Right cardiac atrium (tissue), 5 donors: ENCODE measurements at regions not wholly inside any gene's neighbourhood (a gene's known extent, or its start where the extent isn't known, plus 50 kb on each side); places are given as distances from the start of the nearest gene placed in this dataset.

ENCODE experiments used
- ATAC-seq, 2 donors: fragments of 200-7000 bp; cut with Tn5 transposase; one replicate each; pipeline versions ENCODE4 v1.8.0 to v1.9.1; 2020; ENCODE audit warnings: moderate library complexity in 2 of 2, mild to moderate bottlenecking in 1 of 2
- DNase-seq, 3 donors: peaks; one replicate each; pipeline ENCODE4 v3.0.0-alpha.2; 2020
- H3K27ac ChIP-seq: one replicate; pipeline ENCODE4 v1.5.1; 2013; ENCODE audit warnings: mild to moderate bottlenecking, low read length, control low read depth, moderate library complexity
- H3K27me3 ChIP-seq: one replicate; pipeline ENCODE4 v1.6.1; 2013; ENCODE audit not compliant: control insufficient read depth, insufficient read depth
- H3K4me1 ChIP-seq: one replicate; pipeline ENCODE4 v1.6.1; 2013; ENCODE audit warnings: low read length; ENCODE audit not compliant: control insufficient read depth, insufficient read depth
- H3K4me3 ChIP-seq: one replicate; pipeline ENCODE4 v1.5.1; 2013; ENCODE audit warnings: low read length, control low read depth
- H3K9me3 ChIP-seq: one replicate; pipeline ENCODE4 v1.6.1; 2013; ENCODE audit warnings: low read length; ENCODE audit not compliant: control insufficient read depth
- WGBS: extraction: QIAGEN DNeasy Blood & Tissue Kit; methylation state at CpG from one replicate; pipeline ENCODE4 v1.1.7; 2013; 5-methylcytosine and 5-hydroxymethylcytosine counted together
- intact Hi-C, 4 donors: fragments of 100-400 bp; cut with DNase I; formaldehyde crosslinking; loops; one replicate each; pipeline versions ENCODE4 v1.11.0 to v1.14.0; 2022 to 2023
- donor health status: healthy with polysubstance abuse.
- donor health status: DM: no; HTN: yes; CAD: no.
- donor health status: DM: no; HTN: no; CAD: no.
- donor health status: DM: no; HTN: yes; CAD: no; lungs with severe emphysema.
- donor health status: DM: yes; HTN: yes; CAD: no.

DNA sequence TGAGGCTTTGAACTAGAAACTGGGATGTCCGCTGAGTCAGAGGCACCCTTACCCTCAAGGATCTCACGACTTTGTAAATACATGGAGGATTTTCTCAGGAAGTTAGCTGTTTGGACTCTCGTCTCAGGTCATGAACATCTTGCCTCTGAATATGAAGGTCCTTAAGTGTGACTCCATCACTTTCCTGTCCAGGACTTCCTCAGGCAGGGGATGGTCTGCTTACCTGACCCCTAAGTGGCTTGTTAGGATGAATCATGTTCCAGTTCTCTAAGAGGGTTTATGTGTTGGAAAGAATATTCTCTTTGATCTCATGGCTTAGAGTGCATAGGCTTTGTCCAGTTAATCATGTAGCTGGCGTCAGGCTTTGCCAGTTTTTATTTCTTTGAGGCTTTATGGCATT, 511.7 kb upstream of the KLF4 start:
- intact Hi-C loops: no loop called here
- no peak for ATAC-seq
- Histone ChIP-seq H3K27me3 (no peaks in the 10 kb centered on the region), H3K9me3 (no peaks in the 10 kb centered on the region), H3K4me3 (no peak overlapping the region), H3K27ac (no peak overlapping the region), H3K4me1 (peaks cover 2% of the 10 kb centered on the region)
- 82% methylated on average over 4 of the region's 4 CpGs for WGBS
- no peak for DNase-seq

- Histone ChIP-seq H3K27me3 (no peaks in the 10 kb centered on the region), H3K27ac (no peak overlapping the region), H3K9me3 (no peaks in the 10 kb centered on the region), H3K4me1 (peaks cover 2% of the 10 kb centered on the region), H3K4me3 (no peak overlapping the region)
- ATAC-seq: no peak
- WGBS: 96% methylated on average over 2 of the region's 2 CpGs
- DNase-seq: no peak
- intact Hi-C loops: no loop called here
Observed at GRCh38 chr9:107999890-108000289, 510.3 kb upstream of the KLF4 start.

DNA sequence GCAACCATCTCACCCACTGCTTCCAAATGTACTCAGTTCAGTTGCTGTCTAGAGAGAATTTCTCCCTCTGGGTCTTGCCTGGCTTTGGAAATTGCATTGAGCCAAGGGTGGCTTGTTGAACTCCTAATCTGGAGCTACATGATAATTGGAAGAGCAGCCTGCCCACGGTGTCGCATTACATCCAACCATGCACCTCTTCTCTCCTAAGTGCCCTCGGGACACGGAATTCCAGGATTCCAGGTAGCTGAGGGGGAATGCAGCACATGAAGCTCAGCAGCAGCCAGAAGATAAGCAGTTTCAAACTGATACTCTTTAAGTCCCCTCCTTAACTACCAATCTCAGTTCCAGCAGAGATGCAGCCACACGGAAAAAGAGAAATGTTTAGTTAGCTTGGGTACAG, 509.4 kb upstream of the KLF4 start:
- Histone ChIP-seq H3K27me3 (no peaks in the 10 kb centered on the region), H3K4me1 (peaks cover 2% of the 10 kb centered on the region), H3K9me3 (no peaks in the 10 kb centered on the region), H3K27ac (no peak overlapping the region), H3K4me3 (no peak overlapping the region)
- intact Hi-C loops: no loop called here
- DNase-seq: no peak
- 33% methylated on average over 5 of the region's 5 CpGs for WGBS
- no peak for ATAC-seq

DNA sequence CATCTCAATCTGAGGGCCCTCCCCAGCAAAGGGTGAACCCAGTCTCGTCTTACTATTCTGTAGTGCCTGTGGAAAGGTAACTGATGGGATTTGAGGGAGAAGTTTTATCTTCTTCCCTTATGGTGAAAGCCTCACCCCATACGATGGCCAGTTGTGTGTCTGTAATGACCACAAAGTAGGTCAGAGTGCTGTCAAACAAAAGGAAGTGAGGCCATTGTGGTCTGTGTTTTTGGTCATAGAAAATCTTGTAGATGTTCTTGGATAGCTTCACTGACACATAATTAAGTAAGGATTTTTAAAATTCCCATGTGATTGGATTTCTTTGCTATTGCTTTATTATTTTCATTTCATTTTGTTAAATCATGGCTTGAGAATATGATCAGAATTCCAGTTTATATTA, 505.1 kb upstream of the KLF4 start:
- intact Hi-C loops: no loop called here
- Histone ChIP-seq H3K27ac (no peak overlapping the region), H3K9me3 (no peaks in the 10 kb centered on the region), H3K27me3 (no peaks in the 10 kb centered on the region), H3K4me1 (no peaks in the 10 kb centered on the region), H3K4me3 (no peak overlapping the region)
- ATAC-seq: no peak
- no peak for DNase-seq
- 72% methylated on average over 2 of the region's 2 CpGs for WGBS

- Histone ChIP-seq H3K27me3 (no peaks in the 10 kb centered on the region), H3K9me3 (no peaks in the 10 kb centered on the region), H3K27ac (no peak overlapping the region), H3K4me3 (no peak overlapping the region), H3K4me1 (no peaks in the 10 kb centered on the region)
- intact Hi-C loops: no loop called here
- ATAC-seq (no peak), DNase-seq (no peak)
- 70% methylated on average over 2 of the region's 2 CpGs for WGBS
Observed at GRCh38 chr9:107992271-107992670, 502.7 kb upstream of the KLF4 start.

DNA sequence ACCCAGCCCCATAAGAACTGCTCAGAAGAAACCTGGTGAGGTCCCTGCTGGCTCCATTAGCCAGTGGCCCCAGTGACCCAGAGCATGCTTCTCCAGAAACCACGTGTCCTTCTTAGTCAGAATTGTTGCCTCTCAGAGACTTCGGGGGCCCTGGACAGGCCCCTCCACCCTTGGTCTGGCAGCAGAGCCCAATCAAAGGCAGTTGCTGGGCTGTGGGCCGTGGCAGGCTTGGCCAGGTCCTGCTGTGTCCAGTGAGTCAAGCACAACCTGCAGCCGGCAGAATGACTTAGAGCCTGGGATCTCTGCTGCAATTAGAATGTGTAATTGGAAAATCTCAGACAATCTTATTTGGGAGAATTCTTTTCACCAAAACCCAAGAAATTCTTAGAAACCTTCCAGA, 502.0 kb upstream of the KLF4 start:
- H3K27ac ChIP-seq: no peak overlapping the region
- intact Hi-C loops: no loop called here
- 86% methylated on average over 4 of the region's 4 CpGs for WGBS

DNA sequence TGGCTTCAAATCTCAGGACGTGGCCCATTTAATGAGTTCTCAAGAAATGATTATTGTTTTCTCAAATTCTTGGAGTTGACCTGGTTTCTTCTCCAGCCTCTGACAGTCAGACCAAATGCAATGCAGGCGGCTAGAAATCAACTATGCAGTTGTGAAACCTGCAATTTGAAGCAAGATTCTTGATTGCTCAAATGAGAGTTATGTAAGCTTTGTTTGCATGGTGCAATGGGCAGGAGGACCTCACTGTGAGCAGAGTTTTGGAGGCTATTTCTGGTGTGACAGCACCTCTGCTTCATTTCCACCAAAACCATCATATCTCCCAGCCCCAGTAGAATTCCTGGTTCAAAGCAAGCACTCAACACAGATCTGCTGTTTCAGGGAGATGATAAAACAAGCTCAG, 500.0 kb upstream of the KLF4 start:
- 52% methylated on average over 2 of the region's 2 CpGs for WGBS
- peak; percentile 63 to 69 for ATAC-seq
- Histone ChIP-seq H3K4me1 (no peaks in the 10 kb centered on the region), H3K4me3 (no peak overlapping the region), H3K27ac (no peak overlapping the region), H3K27me3 (no peaks in the 10 kb centered on the region), H3K9me3 (no peaks in the 10 kb centered on the region)
- no peak for DNase-seq
- intact Hi-C loops: no loop called here

More for the DNA sequence above, 502.0 kb upstream of the KLF4 start:
- Histone ChIP-seq H3K4me1 (no peaks in the 10 kb centered on the region), H3K9me3 (no peaks in the 10 kb centered on the region), H3K4me3 (no peak overlapping the region), H3K27me3 (no peaks in the 10 kb centered on the region)
- ATAC-seq (no peak), DNase-seq (no peak)

- ATAC-seq (no peak), DNase-seq (no peak)
- WGBS: 61% methylated on average over 4 of the region's 4 CpGs
- no peaks in the 10 kb centered on the region for H3K27me3 ChIP-seq
- H3K4me1 ChIP-seq: no peaks in the 10 kb centered on the region
- no peaks in the 10 kb centered on the region for H3K9me3 ChIP-seq
- intact Hi-C loops: no loop called here
- H3K4me3 ChIP-seq: no peak overlapping the region
- H3K27ac ChIP-seq: no peak overlapping the region
Observed at GRCh38 chr9:107989099-107989498, 499.5 kb upstream of the KLF4 start.

- no peaks in the 10 kb centered on the region for H3K4me1 ChIP-seq
- no peak overlapping the region for H3K27ac ChIP-seq
- H3K4me3 ChIP-seq: no peak overlapping the region
- intact Hi-C loops: no loop called here
- H3K27me3 ChIP-seq: no peaks in the 10 kb centered on the region
- ATAC-seq (no peak), DNase-seq (no peak)
- H3K9me3 ChIP-seq: no peaks in the 10 kb centered on the region
- WGBS: 81% methylated on average over 2 of the region's 2 CpGs
Observed at GRCh38 chr9:107984956-107985355, 495.4 kb upstream of the KLF4 start.

- no peaks in the 10 kb centered on the region for H3K9me3 ChIP-seq
- H3K27ac ChIP-seq: no peak overlapping the region
- no peak for DNase-seq
- H3K4me1 ChIP-seq: no peaks in the 10 kb centered on the region
- intact Hi-C loops: no loop called here
- no peak overlapping the region for H3K4me3 ChIP-seq
- WGBS: 74% methylated on average over 3 of the region's 3 CpGs
- no peak for ATAC-seq
- no peaks in the 10 kb centered on the region for H3K27me3 ChIP-seq
Observed at GRCh38 chr9:107983762-107984161, 494.2 kb upstream of the KLF4 start.

- intact Hi-C loops: no loop called here
- H3K4me3 ChIP-seq: no peak overlapping the region
- H3K4me1 ChIP-seq: no peaks in the 10 kb centered on the region
- DNase-seq (no peak), ATAC-seq (peak; percentile 64 to 98)
- H3K27me3 ChIP-seq: no peaks in the 10 kb centered on the region
- 65% methylated on average over 3 of the region's 3 CpGs for WGBS
- H3K27ac ChIP-seq: no peak overlapping the region
- no peaks in the 10 kb centered on the region for H3K9me3 ChIP-seq
Observed at GRCh38 chr9:107983181-107983603, 493.6 kb upstream of the KLF4 start.

DNA sequence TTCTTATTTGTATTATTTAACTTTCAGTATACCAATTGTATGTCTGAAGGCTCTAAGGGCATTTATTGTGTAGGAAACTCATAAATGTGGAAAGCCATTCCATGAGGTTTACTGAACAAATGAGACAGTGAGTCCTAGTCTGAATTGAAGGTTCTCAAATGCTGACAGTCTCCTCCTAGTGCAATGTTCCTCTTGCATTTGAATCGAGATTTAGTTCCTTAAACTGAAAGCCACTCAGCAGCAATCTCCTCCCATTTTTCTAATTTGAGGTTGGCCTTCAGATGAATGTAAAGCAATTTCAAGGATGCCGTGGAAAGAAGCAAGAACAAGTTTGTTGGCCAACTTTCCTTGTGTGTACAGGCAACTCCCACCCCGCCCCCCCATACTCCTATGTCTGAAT, 493.2 kb upstream of the KLF4 start:
- no peak overlapping the region for H3K27ac ChIP-seq
- DNase-seq (no peak), ATAC-seq (no peak)
- 54% methylated on average over 3 of the region's 3 CpGs for WGBS
- intact Hi-C loops: no loop called here
- H3K9me3 ChIP-seq: no peaks in the 10 kb centered on the region
- H3K4me1 ChIP-seq: no peaks in the 10 kb centered on the region
- no peaks in the 10 kb centered on the region for H3K27me3 ChIP-seq
- H3K4me3 ChIP-seq: no peak overlapping the region
